HG02623 (cell line): ENCODE measurements at regions not wholly inside any gene's neighbourhood (a gene's known extent, or its start where the extent isn't known, plus 50 kb on each side); places are given as distances from the start of the nearest gene placed in this dataset.
"Not testable (repeated sequence)": the region's sequence is repeated elsewhere in the genome, so short reads cannot be mapped to it uniquely, and the experiment has no call there.

Experiments
- ATAC-seq: cut with Tn5 transposase; IDR thresholded peaks from one replicate; pipeline ENCODE4 v1.9.1; 2021; ENCODE audit warnings: moderate library complexity; ENCODE audit not compliant: unreplicated experiment

GRCh38 chr14:71165121-71166031 lies 258.1 kb downstream of the PCNX1 start:
- no peak for ATAC-seq

DNA sequence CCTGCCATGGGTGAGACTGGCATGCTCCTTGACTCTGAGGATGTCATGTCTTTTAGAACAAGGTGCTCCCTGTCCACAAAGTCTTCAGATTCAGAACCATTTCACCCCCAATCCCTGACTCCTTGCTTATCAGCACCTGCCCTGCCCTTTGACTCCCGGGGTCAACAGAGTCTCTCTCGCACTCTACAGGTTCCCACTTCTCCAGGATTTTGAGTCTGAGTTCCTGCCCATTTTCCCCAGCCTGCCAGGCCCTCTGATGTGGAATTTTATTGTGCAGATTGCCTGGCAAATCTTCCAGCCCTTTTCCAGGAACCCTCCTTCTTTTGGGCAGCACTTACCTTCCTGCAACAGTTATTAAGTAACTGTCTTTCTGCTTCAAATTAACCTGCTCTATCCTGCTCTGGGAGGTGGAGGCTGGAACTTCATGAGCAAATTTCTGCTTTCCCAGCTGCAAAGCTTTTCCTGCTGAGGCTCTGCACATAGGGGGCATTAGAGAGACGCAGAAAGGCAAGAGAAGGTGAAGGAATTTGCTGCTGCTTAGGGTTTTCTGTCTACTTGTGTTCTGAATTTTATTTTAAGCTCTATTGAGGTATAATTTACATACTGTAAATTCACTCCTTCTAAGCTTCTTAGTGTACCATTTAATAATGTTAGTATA lies 259.1 kb downstream of the PCNX1 start:
- no peak for ATAC-seq

DNA sequence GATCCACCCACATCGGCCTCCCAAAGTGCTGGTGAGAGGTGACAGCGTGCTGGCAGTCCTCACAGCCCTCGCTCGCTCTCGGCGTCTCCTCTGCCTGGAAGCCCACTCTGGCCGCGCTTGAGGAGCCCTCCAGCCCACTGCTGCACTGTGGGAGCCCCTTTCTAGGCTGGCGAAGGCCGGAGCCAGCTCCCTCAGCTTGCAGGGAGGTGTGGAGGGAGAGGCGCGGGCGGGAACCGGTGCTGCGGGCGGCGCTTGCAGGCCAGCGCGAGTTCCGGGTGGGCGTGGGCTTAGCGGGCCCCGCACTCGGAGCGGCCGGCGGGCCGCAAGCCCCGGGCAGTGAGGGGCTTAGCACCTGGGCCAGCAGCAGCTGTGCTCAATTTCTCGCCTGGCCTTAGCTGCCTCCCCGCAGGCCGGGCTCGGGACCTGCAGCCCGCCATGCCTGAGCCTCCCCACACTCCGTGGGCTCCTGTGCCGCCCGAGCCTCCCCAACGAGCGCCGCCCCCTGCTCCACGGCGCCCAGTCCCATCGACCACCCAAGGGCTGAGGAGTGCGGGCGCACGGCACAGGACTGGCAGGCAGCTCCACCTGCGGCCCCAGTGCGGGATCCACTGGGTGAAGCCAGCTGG lies 260.2 kb downstream of the PCNX1 start:
- not testable (repeated sequence) for ATAC-seq

- ATAC-seq = not testable (repeated sequence)
Observed at GRCh38 chr14:71168161-71168560, 260.9 kb downstream of the PCNX1 start.

GRCh38 chr14:71168564-71169427 lies 261.5 kb downstream of the PCNX1 start:
- no peak for ATAC-seq

DNA sequence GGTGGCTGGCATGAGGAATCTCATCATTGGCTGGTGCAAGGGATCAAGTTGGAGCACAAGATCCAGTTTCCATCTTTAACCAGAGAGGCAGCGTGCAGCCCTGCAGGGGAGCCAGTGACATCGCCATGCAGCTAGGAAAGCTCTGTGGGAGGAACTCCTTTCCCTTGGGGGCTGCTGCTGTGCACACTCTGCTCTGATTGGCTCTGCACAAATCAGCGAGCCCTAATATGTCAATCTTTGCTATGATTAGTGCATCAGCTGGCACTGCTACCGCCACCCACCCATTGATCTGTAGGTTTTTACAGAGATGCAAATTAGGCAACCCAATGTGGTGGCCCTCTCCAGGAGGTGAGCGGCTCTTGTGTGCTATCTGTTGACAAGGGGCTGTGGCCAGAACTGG lies 262.6 kb downstream of the PCNX1 start:
- ATAC-seq = no peak

GRCh38 chr14:71175491-71175890 lies 268.2 kb downstream of the PCNX1 start:
- no peak for ATAC-seq

- ATAC-seq = no peak
Observed at GRCh38 chr14:71179066-71179465, 271.8 kb downstream of the PCNX1 start.

DNA sequence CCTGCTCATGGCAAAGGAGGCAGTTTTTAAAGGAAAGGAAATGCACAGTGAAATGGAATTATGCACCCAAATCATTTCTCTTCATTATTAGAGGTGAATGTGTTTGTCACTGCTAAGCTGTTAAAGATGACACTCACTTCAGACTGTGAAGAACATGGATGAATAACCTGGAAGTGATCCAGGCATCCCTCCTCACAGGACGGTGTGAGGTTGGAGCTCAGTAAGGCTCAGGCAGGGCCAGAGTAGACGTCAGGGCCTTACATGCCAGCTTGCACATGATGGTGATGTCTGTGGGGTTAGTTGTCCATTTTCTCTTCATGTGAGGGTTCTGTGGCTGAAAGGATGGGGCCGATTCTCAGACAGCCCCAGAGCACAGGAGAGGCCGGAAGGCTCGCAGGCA lies 273.1 kb downstream of the PCNX1 start:
- no peak for ATAC-seq

- ATAC-seq = no peak
Observed at GRCh38 chr14:71181215-71182003, 274.1 kb downstream of the PCNX1 start.

DNA sequence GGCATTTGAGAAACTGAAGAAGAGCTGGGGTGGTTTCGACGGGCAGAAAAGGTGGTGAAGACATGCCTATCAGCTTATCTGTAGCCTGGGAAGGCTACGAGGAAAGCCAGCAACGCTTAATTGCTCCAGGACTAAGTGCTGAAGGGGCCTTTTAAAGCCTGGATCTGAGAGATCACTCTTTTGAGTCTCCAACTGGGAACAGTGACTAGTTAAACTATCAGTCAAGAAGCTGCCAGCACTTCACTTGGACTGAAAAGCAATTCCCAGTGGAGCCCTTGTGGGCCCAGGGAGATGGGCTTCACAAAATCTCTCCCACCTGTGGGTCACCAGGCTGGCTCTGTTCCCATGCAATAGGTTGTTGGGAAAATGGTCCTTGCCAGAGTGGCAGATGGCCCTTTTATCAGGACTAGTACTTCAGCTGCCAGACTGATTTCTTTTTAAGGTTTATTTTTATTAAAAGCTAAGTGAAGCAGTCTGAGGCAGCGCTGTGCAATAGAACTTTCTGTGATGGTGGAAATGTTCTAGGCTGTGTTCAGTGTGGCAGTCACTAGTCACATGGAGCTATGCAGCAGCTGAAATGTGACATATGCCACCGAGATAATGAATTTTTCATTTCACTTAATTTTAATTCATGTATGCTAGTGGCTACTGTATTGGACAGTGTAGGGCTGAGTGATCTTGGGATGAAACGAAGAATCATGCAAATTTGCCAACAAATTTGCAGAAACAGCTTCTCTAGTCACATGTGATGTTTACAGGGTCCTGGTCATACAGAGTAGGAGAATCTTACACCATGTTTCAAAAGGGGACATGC lies 276.8 kb downstream of the PCNX1 start:
- no peak for ATAC-seq

DNA sequence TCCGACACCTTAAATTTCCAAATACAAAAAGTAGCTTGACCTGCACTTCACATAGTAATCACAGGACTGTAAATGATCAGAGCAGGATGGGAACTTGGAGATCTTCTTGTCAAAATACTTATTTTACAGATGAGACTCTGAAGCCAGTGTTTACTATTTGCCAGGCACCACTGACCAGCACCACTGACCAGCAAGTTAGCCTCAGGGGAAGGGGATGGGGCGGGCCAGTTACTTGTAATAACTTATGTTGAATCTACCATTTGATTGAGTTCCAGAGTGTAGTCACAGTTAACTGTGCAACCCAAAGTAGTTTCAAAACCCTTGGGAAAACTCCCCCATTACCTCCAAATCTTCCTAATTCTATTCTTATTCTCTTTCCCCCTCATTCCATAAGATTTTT lies 278.4 kb downstream of the PCNX1 start:
- ATAC-seq = no peak

DNA sequence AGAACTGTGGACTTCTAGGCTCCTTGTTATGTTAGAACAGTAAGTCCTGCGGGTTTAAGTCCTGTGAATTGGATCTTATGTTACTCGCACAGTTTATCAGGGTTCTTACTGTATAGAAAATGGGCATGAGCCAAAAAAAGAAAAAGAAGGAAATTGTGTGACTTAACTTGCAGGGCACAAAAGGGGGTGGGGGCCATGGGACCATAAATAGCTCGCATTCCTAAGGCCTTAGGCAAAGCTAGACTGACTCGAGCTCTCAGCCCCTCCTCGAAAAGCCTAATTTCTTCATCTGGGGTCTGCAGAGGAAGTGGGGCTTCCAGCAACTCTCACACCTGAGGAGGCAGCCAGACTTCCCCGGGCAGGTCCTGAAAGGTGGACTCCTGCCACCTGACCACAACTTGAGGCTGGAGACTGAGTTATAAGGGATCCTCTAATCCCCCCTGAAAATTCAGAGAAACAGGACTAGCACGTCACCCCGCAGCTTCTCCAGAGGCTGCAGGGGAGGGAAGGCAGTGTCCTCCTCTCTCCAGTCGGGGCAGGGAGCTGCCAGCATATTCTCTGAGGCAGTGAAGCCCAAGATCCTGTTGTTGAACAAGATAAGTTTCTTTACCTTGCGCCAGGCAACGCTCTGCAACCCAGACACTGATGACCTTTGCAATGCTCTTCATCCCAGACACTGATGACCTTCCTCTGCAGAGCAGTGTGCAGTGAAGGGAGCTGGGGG lies 280.5 kb downstream of the PCNX1 start:
- ATAC-seq = no peak

- ATAC-seq = no peak
Observed at GRCh38 chr14:71190770-71191374, 283.6 kb downstream of the PCNX1 start.

DNA sequence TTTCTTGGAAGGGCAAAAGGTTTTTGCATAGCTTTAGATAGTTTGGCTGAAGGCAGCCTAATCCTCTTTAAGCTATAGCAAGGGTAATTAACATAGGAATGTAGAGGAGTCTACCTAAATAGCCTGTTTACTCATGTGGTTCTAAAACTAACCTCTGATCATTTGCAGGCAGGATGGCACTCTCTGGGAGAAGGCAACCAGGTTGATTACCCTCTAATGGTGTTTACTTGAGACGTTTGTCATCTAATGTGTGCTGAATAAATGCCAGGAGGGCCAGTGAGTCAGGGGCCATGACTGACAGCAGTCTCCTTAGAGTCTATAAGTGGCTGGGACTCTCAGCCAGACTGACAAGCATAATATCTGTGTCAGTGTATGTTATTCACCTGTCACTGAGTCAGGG lies 286.4 kb downstream of the PCNX1 start:
- no peak for ATAC-seq

GRCh38 chr14:71194251-71194650 lies 287.0 kb downstream of the PCNX1 start:
- ATAC-seq = no peak

GRCh38 chr14:71196921-71197320 lies 289.7 kb downstream of the PCNX1 start:
- no peak for ATAC-seq

DNA sequence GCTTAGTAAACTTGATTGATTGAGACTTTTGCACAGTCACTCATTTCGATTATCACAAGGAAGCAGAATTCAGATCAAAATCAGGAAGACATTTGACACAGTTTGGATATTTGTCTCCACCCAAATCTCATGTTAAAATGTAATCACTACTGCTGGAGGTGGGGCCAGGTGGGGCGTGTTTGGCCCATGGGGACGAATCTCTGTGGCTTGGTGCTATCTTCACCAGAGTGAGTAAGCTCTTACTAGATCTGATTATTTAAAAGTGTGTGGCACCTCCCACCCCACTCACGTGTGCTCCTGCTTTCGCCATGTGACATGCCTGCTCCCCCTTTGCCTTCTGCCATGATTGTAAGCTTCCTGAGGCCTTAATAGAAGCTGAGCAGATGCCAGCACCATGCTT lies 291.4 kb downstream of the PCNX1 start:
- no peak for ATAC-seq
